GM21515 (cell line): ENCODE measurements at regions not wholly inside any gene's neighbourhood (a gene's known extent, or its start where the extent isn't known, plus 50 kb on each side); places are given as distances from the start of the nearest gene placed in this dataset.

ENCODE experiments used
- ATAC-seq: cut with Tn5 transposase; IDR thresholded peaks from one replicate; pipeline ENCODE4 v1.9.1; 2021; ENCODE audit not compliant: unreplicated experiment

DNA sequence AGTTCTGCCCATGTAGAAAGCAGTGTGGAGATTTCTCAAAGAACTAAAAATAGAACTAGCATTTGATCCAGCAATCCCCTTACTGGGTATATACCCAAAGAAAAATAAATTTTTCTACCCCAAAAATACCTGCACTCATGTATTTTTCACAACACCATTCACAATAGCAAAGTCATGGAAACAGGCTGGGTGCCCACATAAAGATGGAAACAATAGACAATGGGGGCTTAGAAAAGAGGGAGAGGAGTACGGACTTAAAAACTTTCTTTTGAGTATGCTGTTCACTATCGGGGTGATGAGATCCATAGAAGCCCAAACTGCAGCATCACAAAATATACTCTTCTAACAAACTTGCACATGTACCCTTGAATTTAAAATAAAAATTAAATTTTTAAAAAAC, 345.1 kb upstream of the CCDC54 start:
- ATAC-seq: no peak

DNA sequence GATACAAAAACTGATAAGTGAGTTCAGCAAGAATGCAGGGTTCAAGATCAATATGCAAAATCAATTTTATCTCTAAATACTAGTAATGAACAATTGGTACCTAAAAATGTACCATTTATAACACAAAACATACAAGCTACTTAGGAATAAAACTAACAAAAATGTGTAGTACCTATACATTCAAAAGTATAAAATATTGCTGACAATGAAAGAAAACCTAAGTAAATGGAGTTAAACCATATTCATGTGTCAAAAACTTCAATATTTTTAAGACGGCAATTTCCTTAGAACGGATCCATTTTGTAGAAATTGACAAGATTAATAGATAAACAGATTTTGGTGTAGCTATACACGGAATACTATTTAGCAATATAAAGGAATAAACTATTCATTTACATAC, 343.1 kb upstream of the CCDC54 start:
- ATAC-seq: no peak

DNA sequence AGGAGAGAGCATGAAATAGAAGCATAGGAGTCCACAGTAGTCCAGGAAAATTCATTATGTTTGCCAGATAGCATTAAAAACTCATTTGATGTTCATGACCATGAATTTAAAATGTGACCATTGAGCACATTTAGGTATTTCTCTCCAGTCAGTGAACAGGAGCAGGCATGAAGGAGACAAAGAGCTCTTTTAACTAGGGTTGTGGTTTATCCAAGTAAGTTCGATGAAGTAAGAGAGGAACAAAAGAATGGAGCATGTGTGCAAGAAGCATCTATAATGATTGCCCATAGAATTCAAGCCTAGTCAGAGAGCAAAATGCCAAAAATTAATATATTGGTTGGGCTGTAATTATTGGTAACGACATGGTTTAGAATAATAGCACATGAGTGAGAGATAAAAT, 342.1 kb upstream of the CCDC54 start:
- no peak for ATAC-seq

DNA sequence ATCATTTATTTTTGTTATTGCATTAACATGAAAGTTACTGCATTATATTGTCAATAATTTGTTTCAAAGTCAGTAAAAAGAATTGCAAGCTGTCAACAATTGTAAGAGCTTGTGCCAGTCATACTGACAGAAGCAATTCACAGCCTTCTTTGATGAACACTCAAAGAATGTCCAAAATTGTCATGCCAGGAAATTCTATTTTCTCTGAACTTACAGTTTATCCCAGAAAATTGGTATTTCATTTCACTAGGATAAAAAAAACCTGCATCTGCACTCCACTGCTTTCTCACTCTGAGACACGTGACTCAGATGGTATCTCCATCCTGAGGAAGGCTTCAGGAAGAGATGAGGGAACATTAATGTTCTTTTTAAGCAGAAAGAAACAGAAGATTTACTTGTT, 332.6 kb upstream of the CCDC54 start:
- no peak for ATAC-seq

DNA sequence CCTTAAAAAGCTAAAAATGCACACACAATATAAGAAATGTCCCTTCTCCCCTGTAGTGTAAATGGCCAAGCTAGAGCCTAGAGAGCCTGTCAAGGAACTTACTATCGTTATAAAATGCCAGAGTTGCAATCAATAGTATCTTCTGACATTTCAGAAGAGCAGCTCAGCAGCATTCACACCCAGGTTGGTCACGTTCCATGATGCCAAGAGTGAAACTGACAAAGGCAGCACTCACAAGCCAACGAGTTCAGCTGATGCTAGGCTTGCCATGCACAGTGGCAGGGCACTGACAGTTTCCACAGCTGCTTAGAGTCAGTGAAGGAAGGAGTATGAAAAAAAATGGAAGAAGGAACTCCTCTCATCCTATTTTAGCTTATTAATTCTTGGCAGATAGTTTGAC, 331.4 kb upstream of the CCDC54 start:
- no peak for ATAC-seq

DNA sequence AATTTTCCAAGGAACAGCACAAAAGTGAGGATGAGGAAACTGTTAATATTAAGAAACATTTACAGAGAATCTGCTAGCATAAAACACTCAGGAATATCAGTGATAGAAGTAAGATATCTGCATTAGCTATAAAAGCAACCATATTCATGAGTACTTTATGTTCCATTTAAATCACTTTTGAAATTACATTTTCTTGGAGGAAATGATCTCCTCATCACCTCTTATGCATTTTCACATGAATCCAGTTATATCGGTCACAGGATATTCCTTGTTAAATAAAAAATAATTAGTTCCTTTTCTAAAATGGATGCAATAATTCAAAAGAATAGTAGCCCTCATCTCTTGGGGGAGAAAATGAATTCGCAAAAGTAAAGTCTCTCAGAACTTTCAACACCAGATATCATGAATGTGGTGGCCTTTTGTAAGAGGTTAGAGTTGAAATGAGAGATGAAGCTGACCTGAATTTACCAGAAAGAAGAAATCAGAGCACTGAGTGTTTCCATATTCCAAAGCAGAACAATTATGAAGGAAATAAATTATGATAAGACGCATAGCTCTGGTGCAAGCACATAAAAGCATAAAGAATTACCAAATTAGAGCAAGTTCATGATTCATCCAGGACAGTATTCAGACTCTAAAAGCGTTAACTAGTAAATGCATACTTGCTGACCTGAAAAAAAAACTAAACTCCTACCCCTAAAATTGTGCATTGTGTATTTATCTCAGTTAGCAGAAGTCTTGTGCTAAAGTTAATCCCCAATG, 321.9 kb upstream of the CCDC54 start:
- no peak for ATAC-seq

DNA sequence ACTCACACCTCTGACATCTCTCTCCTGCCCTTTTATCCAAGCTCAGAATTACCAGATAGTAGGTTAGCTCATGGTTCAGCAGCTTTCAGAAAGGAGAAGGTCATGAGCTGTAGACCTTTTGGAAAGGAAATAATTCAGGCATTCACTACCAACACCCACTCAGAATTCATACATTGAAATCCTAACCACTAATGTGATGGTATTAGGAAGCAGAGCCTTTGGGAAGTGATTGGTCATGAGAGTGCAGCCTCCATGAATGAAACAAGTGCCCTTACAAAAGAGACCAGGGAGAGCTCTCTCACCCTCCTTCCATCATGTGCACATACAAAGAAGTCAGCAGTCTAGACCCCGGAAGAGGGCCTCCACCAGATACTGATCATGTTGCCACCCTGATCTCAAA, 315.8 kb upstream of the CCDC54 start:
- ATAC-seq: no peak

DNA sequence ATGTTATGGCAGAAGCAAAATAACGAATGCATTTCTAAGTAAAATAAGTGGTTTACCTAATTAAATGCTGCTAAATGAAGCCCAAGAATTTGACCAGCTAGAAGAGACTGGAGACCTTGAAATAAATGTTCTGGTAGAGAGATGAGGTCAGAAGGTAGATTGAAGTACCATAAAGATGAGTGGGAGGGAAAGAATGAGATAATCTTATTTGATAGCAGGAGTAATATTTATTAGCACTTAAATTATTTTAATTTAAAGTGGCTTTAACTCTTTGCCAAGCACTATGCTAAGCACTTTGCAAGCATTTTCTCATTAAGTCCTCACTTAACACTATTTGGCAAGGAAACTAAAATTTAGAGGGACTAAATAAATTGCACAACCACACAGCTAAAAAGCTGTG, 314.9 kb upstream of the CCDC54 start:
- ATAC-seq: no peak

DNA sequence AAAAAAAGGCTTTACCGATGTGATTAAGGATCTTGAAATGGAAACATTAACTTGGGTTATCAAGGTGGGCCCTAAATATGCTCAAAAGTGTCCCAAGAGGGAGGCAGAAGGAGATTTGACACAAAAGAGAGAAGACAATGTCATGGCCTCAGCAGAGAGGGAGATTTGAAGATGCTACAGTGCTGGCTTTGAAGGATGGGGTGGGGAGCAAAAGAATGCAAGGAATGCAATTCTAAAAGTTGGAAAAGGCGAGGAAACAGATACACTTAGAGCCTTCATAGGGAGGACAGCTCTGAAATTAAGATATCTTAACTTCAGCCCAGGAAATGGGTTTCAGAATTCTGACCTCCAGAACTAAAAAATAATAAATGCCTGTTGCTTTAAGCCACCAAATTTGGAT, 314.5 kb upstream of the CCDC54 start:
- ATAC-seq: no peak

DNA sequence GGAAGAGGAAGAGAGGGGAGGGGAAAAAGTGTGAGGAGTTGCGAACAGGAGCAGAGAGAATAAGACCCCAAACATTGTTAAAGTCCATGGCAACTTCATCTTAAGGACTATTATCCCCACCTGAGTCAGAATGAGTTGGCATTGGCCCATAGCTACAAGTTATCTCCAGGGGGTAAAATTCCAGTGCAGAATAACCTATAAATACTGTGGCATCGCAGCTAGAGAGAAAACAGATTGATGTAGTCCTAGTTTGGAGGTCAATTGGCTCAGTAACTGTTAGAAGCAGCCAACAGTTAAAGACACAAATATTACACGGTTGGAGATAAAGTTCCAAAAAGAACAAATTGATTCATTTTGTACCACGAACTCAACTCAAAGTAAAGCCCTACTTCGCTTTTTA, 313.9 kb upstream of the CCDC54 start:
- no peak for ATAC-seq

DNA sequence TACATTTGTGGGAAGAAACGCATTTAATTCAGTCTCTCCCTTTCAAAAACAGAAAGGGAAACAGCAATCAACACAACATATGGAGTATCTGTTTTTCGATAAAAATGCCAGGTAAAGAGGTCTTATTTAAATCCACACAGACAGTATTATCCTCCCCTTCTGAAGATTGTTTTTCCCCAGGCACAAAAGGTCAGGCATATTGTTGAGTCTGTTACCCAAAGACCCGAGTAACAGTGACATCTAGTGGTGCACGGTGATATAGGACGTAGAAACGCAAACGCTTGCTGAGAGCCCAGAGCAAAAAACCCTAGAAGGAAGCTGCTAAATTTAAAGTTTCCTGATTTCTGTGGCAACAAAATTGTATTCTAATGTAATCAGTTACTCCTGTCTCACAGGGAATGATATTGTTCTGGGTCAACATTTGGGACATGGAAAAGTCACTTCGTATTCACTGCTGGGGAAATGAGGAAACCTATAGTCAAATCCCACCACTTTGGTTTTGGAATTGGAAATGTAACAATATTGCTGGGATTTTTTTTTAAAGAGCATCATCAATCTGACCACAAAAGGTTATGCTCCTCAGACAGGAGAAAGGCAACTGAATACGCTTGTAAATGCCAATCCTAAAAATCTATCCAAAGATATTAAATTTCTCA, 312.7 kb upstream of the CCDC54 start:
- ATAC-seq: peak; percentile 96

DNA sequence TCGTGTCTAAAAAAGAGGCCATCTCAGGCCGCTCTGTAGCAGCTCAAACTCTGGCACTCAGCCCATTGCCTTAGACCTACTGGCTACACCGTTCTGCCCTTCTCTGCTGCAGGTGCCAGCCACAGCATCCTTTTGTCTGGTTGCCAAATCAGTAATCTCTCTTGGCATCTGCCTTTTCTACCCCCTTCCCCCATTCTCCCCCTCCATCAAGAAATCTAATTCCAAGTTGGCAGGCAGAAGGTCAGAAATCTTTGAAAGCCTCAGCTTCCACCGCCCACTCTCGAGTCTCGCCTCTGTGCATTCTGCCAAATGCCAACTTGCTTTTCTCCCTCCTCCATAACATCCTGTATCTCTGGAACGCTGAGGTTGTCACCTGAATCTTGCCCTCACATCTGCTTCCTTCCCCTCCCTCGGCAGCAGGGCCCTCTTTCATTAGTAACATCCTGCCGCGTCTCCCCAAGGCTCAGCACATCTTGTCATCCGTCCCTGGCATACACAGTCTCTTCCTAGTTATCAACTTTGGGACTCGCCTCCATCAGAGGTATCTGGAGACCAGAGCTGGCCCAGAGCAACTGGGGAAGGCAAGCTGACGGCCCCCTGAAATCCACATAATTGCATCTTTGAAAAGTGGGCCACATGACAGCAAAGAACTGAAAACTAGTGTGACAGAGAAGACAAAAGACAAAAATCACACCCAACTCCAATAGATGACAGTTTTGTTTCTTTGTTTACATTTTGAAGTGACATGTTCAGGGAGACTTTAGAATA, 312.0 kb upstream of the CCDC54 start:
- no peak for ATAC-seq

DNA sequence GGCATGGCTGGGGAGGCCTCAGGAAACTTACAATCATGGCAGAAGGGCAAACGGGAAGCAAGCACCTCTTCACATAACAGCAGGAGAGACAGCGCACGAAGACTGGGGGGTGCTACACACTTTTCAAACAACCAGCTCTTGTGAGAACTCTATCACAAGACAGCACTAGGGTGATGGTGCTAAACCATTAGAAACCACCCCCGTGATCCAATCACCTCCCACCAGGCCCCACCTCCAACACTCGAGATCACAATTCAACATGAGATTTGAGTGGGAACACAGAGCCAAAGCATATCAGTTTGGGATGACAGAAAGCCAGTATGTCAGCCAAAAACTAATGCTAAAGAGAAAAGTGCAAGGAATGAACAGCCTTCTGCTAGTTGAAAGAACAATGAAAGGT, 309.8 kb upstream of the CCDC54 start:
- ATAC-seq: no peak

DNA sequence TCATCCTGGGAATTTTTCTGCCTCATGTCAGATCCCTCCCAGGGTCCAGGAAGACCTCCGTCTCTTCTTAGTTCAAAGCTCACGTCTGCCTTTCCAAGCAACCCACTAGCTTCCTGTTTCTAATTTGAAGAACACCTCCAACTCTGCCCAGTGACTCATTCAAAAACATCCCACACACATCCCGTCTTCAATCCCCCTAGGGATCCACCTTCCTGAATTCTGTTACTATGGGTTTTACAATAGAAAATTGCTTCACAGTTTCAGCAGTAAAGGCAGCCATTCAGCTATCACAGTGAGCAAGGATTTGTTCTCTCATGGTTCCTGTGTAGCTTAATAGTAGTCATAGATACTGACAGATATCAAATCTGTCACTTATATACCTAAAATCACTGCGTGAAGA, 308.3 kb upstream of the CCDC54 start:
- no peak for ATAC-seq

DNA sequence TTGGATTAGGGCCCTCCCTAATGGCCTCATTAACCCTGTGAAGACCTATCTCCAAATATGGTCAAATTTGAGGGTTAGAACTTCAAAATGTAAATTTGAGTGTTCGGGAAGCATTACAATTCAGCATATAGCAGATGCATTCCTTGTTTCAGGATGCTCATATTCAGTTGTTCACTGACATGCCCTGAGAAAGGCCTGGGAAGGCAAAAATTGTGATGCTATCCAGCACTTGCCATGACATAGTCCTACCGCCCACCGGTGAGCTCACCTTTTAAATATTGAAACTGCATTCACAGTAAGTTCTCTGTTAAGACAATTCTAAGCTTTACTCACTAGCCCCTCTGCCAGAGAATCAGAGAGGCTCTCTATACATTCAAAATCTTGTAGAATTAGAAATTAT, 300.3 kb upstream of the CCDC54 start:
- ATAC-seq: no peak

DNA sequence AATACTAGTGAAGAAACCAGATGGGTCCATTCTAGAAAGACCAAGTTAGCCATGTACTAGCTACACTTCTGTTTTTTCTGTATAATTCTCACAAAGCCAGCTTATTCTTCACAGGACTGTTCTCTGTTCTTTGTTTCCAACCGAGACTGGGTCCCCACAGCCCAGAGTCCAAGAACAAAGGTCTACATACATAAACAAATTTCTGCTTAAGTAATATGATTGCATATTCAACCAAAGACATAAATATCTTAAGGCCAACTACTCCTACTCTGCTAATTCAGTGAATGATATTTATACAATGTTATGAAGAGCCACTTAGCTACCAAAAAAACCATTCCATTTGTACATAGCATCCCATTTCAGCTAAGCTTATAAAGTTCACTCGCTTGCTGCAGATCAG, 299.8 kb upstream of the CCDC54 start:
- no peak for ATAC-seq

DNA sequence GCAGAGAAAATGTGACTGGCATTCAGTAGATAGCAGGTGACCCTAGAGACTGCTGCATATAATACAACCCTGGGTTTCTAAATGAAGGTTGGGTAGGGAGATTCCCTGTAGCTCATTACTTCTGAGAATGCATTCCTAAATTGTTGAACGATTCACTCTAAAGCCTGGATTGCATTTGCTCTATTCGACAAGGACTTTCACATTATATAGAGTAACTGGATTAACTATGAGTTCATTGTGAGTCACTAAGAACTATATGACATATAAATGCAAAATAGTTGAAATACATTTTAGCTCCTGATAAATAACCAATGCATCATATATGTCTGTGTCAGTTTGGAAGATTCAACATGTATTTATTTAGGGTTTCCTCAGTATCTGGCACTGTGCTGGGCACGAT, 294.7 kb upstream of the CCDC54 start:
- ATAC-seq: no peak

DNA sequence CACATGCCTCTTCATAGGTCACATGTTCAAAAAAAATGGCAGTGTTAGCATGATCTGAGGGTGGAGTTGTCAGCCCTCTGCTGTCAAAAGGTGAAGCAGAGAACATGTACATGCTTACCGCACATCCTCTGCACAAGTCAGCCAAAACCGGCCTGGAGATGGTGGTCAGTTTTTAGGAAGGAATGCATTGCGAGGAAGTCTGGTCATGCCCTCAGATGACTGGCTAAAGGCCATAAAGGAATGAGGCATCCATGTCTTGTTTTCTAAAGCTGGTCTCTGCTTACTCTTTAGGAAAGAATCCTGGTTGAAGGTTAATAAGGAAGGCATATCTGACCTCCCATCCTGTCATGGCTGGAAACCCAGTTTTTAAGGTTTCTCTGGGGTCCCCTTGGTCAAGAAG, 292.0 kb upstream of the CCDC54 start:
- ATAC-seq: no peak

DNA sequence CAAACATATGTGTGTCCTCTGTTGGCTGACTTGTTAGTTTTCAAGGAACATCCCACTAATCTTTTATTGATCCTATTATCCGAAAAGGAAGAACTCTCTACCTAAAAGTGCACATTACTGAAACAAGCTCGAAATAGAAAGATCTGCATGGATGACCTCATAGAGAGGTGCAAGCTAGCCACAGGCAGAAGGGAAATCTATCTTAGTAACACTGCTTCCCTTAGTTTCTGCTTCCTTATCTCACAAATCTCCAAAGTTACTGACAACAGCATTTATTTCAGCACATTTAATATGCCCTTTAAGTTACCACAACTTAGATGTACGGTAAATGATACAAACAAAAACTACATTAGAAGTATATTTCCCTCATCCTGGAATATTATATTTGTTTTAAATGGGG, 285.1 kb upstream of the CCDC54 start:
- ATAC-seq: no peak

DNA sequence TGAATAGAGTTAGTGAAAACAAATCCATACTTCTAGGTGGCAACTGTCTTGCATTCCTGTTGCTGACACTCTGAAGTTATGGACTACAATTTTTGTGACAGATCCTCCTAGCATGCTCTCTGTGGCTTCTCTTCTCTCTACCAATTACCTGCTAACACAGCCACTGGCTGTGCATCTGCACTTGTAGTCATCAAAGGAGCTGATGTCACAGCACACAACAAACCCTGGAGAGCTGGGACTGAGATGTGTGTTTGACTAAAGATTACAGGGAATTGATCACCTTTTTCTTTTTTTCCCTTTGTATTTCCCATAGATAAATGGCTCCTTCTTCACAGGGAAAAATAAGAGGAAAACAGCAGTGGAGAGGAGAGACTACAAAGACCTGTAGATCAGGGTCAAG, 278.4 kb upstream of the CCDC54 start:
- no peak for ATAC-seq

DNA sequence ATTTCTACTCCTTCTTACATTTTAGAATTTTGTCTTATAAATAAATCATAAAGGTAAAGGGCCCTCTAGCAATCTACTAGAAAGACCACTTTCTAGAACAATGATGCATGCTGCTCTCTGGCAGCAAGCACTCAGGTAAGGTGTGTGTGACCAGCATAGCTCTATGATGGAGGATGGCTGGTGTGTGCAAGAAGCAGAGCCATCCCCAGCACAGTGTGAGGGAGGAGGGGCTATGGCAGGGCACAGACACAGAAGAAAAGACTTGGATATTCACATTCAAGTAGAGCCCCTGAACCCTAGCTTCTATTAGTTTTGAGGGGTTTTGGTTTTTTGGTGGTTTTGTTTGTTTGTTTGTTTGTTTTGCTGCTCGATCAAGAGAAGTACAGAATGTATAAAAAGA, 277.1 kb upstream of the CCDC54 start:
- ATAC-seq: no peak

DNA sequence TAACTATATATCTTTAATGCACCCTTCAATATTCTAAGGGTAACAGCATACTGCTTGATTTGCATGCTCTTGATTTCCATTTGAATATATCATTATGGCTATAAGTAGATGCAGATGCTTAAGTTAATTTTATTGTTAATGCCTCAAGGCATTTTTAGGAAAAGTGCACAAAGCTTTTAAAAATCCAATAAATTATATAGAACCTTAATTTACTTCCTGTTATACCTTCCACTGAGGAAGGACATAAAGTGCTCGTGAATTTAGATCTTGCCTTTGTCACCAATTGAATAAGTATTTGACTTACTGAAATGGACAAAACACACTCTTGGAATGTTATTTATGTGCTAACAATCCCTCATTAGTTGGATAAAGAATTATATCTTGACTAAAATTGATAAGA, 276.7 kb upstream of the CCDC54 start:
- no peak for ATAC-seq
